WTC11 (cell line): ENCODE measurements at regions not wholly inside any gene's neighbourhood (a gene's known extent, or its start where the extent isn't known, plus 50 kb on each side); places are given as distances from the start of the nearest gene placed in this dataset.

ENCODE experiments used
- ATAC-seq: fragments of 200-7000 bp; cut with Tn5 transposase; 2 replicates; pipeline ENCODE4 v1.10.0; 2021; ENCODE audit warnings: mild to moderate bottlenecking, moderate library complexity
- CTCF ChIA-PET: fragments of 300-600 bp; sonication (Branson Sonifier 250); formaldehyde crosslinking; loops from one replicate; lab custom pipeline; 2021; ENCODE audit warnings: antibody characterized with exemption; lab: Charles Lee
- POLR2A ChIA-PET: fragments of 350-600 bp; sonication (Branson Sonifier 250); formaldehyde crosslinking; loops from one replicate; lab custom pipeline; 2021; ENCODE audit warnings: antibody characterized with exemption; lab: Charles Lee
- DNase-seq: peaks from one replicate; pipeline ENCODE4 v3.0.0; 2021; ENCODE audit warnings: low spot score
- H3K27ac Mint-ChIP-seq: 2 replicates; pipeline ENCODE4 v1.8.0; 2021; ENCODE audit warnings: mixed read lengths
- H3K27me3 Mint-ChIP-seq: 2 replicates; pipeline ENCODE4 v1.8.0; 2021; ENCODE audit warnings: low read depth, mild to moderate bottlenecking, moderate library complexity, mixed read lengths
- H3K36me3 Mint-ChIP-seq: 2 replicates; pipeline ENCODE4 v1.8.0; 2021; ENCODE audit warnings: mixed read lengths
- H3K4me1 Mint-ChIP-seq: 2 replicates; pipeline ENCODE4 v1.8.0; 2022; ENCODE audit warnings: mixed read lengths
- H3K4me3 Mint-ChIP-seq: 2 replicates; pipeline ENCODE4 v1.8.0; 2021; ENCODE audit warnings: mild to moderate bottlenecking, moderate library complexity, mixed read lengths
- H3K9me3 Mint-ChIP-seq: 2 replicates; pipeline ENCODE4 v1.8.0; 2021; ENCODE audit warnings: mixed read lengths
- AR ChIP-seq: fragments of 250-450 bp; sonication (Bioruptor Pico); IDR thresholded peaks from 2 replicates; pipeline ENCODE4 v1.9.0; 2021; ENCODE audit warnings: mild to moderate bottlenecking
- ARID4B ChIP-seq: sonication (generic); formaldehyde crosslinking; IDR thresholded peaks from 2 replicates; pipeline ENCODE4 v1.8.0; 2023; ENCODE audit warnings: missing genetic modification reagents, mild to moderate bottlenecking, borderline replicate concordance
- ATF1 ChIP-seq: sonication (generic); formaldehyde crosslinking; IDR thresholded peaks from 2 replicates; pipeline ENCODE4 v1.8.1; 2023; ENCODE audit warnings: mild to moderate bottlenecking, moderate library complexity, missing genetic modification reagents
- ATF6 ChIP-seq: sonication (generic); formaldehyde crosslinking; IDR thresholded peaks from 2 replicates; pipeline ENCODE4 v1.8.1; 2023; ENCODE audit warnings: mild to moderate bottlenecking, missing genetic modification reagents
- CBFB ChIP-seq: sonication (generic); formaldehyde crosslinking; IDR thresholded peaks from 2 replicates; pipeline ENCODE4 v1.8.1; 2022; ENCODE audit warnings: mild to moderate bottlenecking, low read depth, missing genetic modification reagents
- EMX1 ChIP-seq: fragments of 250-450 bp; sonication (Bioruptor Pico); IDR thresholded peaks from 2 replicates; pipeline ENCODE4 v1.8.0; 2021; ENCODE audit warnings: mild to moderate bottlenecking
- FOXP1 ChIP-seq: sonication (generic); formaldehyde crosslinking; IDR thresholded peaks from 2 replicates; pipeline ENCODE4 v1.8.0; 2022; ENCODE audit warnings: missing genetic modification reagents, mild to moderate bottlenecking, moderate library complexity, borderline replicate concordance
- GABPB1 ChIP-seq: sonication (generic); formaldehyde crosslinking; IDR thresholded peaks from 2 replicates; pipeline ENCODE4 v1.8.1; 2023; ENCODE audit warnings: mild to moderate bottlenecking, missing genetic modification reagents
- GTF2I ChIP-seq: fragments of 250-450 bp; sonication (Bioruptor Pico); conservative IDR thresholded peaks from 2 replicates; pipeline ENCODE4 v1.4.0; 2021; ENCODE audit warnings: mild to moderate bottlenecking
- IRF1 ChIP-seq: sonication (generic); formaldehyde crosslinking; IDR thresholded peaks from 2 replicates; pipeline ENCODE4 v1.8.0; 2023; ENCODE audit warnings: missing genetic modification reagents
- MYBL2 ChIP-seq: sonication (generic); formaldehyde crosslinking; IDR thresholded peaks from 2 replicates; pipeline ENCODE4 v1.8.1; 2023; ENCODE audit warnings: mild to moderate bottlenecking, moderate library complexity, missing genetic modification reagents
- NFYB ChIP-seq: sonication (generic); formaldehyde crosslinking; conservative IDR thresholded peaks from 2 replicates; pipeline ENCODE4 v1.8.0; 2022; ENCODE audit warnings: low read depth, missing genetic modification reagents
- PREB ChIP-seq: sonication (generic); formaldehyde crosslinking; IDR thresholded peaks from 2 replicates; pipeline ENCODE4 v1.8.1; 2022; ENCODE audit warnings: mild to moderate bottlenecking, missing genetic modification reagents, moderate library complexity, borderline replicate concordance
- RELA ChIP-seq: sonication (generic); formaldehyde crosslinking; IDR thresholded peaks from 2 replicates; pipeline ENCODE4 v1.8.1; 2022; ENCODE audit warnings: missing genetic modification reagents, mild to moderate bottlenecking, borderline replicate concordance
- TEAD4 ChIP-seq: sonication (generic); formaldehyde crosslinking; IDR thresholded peaks from 2 replicates; pipeline ENCODE4 v1.8.0; 2022; ENCODE audit warnings: mild to moderate bottlenecking, missing genetic modification reagents
- ZNF121 ChIP-seq: sonication (generic); formaldehyde crosslinking; IDR thresholded peaks from 2 replicates; pipeline ENCODE4 v1.8.0; 2023; ENCODE audit warnings: missing genetic modification reagents
- ZNF281 ChIP-seq: sonication (generic); formaldehyde crosslinking; IDR thresholded peaks from 2 replicates; pipeline ENCODE4 v1.8.0; 2023; ENCODE audit warnings: mild to moderate bottlenecking, missing genetic modification reagents
- ZNF317 ChIP-seq: sonication (generic); formaldehyde crosslinking; IDR thresholded peaks from 2 replicates; pipeline ENCODE4 v1.8.1; 2023; ENCODE audit warnings: low read depth, mild to moderate bottlenecking, moderate library complexity, missing genetic modification reagents, borderline replicate concordance
- ZNF396 ChIP-seq: fragments of 250-450 bp; sonication (Bioruptor Pico); IDR thresholded peaks from 2 replicates; pipeline ENCODE4 v1.8.0; 2021; ENCODE audit warnings: mild to moderate bottlenecking, moderate library complexity, borderline replicate concordance
- ZNF416 ChIP-seq: fragments of 250-450 bp; sonication (Bioruptor Pico); IDR thresholded peaks from 2 replicates; pipeline ENCODE4 v1.9.0; 2021; ENCODE audit warnings: mild to moderate bottlenecking, inconsistent platforms

GRCh38 chr12:115000038-115000437, 316.1 kb upstream of the TBX3 start (continued):
- TF ChIP-seq TEAD4 (CRISPR knock-in tag) (no peak), CBFB (CRISPR knock-in tag) (no peak)

GRCh38 chr12:114998750-114999128, 314.8 kb upstream of the TBX3 start:
- ChIA-PET CTCF (no interaction called here), POLR2A (interaction anchor here (0.6 kb wide), 1 partner anchor 295 kb away, joined by 3 read pairs; no protein-coding TSS in a partner anchor)
- H3K36me3 Mint-ChIP-seq, result peaks cover 10% of the 10 kb centered on the region
- no peak overlapping the region for H3K4me3 Mint-ChIP-seq
- peaks cover 17% of the 10 kb centered on the region for H3K9me3 Mint-ChIP-seq
- DNase-seq (no peak), ATAC-seq (no peak)
- H3K27ac Mint-ChIP-seq, result no peak overlapping the region
- H3K27me3 Mint-ChIP-seq, result peaks cover 3% of the 10 kb centered on the region; the same call in 1 of the 2 replicates
- peaks cover 15% of the 10 kb centered on the region for H3K4me1 Mint-ChIP-seq
- TF ChIP-seq ZNF317 (no peak), MYBL2 (CRISPR knock-in tag) (no peak), IRF1 (no peak), ARID4B (CRISPR knock-in tag) (no peak), PREB (CRISPR knock-in tag) (no peak), GTF2I (CRISPR knock-in tag) (no peak)

GRCh38 chr12:114998118-114998749, 314.3 kb upstream of the TBX3 start:
- Mint-ChIP-seq H3K36me3 (peaks cover 10% of the 10 kb centered on the region), H3K27me3 (peaks cover 3% of the 10 kb centered on the region; the same call in 1 of the 2 replicates), H3K4me3 (no peak overlapping the region), H3K9me3 (peaks cover 17% of the 10 kb centered on the region), H3K27ac (no peak overlapping the region), H3K4me1 (peaks cover 18% of the 10 kb centered on the region)
- ChIA-PET CTCF (no interaction called here), POLR2A (interaction anchor here (0.6 kb wide), 1 partner anchor 295 kb away, joined by 3 read pairs; no protein-coding TSS in a partner anchor)
- ATAC-seq, result no peak
- DNase-seq, result no peak
- TF ChIP-seq NFYB (CRISPR knock-in tag) (no peak), RELA (CRISPR knock-in tag) (no peak), ATF6 (no peak), EMX1 (no peak), FOXP1 (no peak), ZNF281 (no peak), ZNF121 (CRISPR knock-in tag) (no peak), AR (CRISPR knock-in tag) (no peak), GABPB1 (CRISPR knock-in tag) (no peak), ATF1 (CRISPR knock-in tag) (no peak), ZNF396 (no peak), ZNF416 (CRISPR knock-in tag) (no peak)
